Endothelial cell of umbilical vein (primary cell): ENCODE measurements at regions not wholly inside any gene's neighbourhood (a gene's known extent, or its start where the extent isn't known, plus 50 kb on each side); places are given as distances from the start of the nearest gene placed in this dataset.
"Not testable (repeated sequence)": the region's sequence is repeated elsewhere in the genome, so short reads cannot be mapped to it uniquely, and the experiment has no call there.

ENCODE experiments used
- EZH2 ChIP-seq: IDR thresholded peaks from 2 replicates; pipeline ENCODE4 v1.6.1; 2012; ENCODE audit warnings: borderline replicate concordance, low read depth, mild to moderate bottlenecking, moderate library complexity, low read length, inconsistent platforms; ENCODE audit not compliant: severe bottlenecking
- TF ChIP-seq, protein P1 (sequence below), 2 donors: IDR thresholded peaks; 1 replicate in 1 of 2; 2 replicates in 1 of 2; pipeline ENCODE4 v1.5.1; 2011; ENCODE audit warnings: low read length in 2 of 2, mild to moderate bottlenecking in 2 of 2, moderate library complexity in 2 of 2, control low read depth in 1 of 2, inconsistent platforms in 1 of 2, low read depth in 1 of 2; ENCODE audit not compliant: insufficient read depth in 1 of 2; ENCODE audit errors: extremely low read depth in 1 of 2

DNA sequence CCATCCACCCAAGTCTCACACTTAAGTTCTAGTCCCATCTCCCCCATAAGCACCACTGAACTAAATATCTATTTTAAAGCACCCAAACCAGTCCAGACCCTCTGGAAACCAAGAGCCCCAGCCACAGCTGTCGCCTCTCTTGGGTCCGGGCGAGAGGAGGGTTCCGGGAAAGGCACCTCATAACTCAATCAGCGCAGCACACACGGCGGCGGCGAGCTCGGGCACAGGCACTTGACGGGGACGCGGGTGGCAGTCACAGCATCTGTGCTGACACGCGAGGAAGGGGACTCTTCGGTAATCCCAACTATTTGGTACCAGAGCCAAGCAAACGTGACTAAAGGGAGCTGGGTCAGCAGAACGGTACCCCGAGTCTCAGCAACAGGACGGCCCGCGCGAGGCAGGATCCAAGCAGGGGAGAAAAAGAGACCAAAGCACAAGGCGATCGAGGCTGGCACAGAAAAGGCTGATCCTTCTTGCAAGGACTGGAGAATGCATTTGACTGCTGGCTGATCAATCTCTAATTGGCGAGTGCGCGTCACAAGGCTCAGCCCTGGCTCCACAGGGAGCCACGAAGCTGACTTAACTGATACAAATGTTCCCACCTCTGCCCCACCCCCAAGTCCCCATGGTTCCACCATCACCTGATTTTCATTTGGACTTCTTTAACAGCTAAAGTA lies 470.7 kb downstream of the PCDH19 start:
- TF ChIP-seq, protein P1, sequence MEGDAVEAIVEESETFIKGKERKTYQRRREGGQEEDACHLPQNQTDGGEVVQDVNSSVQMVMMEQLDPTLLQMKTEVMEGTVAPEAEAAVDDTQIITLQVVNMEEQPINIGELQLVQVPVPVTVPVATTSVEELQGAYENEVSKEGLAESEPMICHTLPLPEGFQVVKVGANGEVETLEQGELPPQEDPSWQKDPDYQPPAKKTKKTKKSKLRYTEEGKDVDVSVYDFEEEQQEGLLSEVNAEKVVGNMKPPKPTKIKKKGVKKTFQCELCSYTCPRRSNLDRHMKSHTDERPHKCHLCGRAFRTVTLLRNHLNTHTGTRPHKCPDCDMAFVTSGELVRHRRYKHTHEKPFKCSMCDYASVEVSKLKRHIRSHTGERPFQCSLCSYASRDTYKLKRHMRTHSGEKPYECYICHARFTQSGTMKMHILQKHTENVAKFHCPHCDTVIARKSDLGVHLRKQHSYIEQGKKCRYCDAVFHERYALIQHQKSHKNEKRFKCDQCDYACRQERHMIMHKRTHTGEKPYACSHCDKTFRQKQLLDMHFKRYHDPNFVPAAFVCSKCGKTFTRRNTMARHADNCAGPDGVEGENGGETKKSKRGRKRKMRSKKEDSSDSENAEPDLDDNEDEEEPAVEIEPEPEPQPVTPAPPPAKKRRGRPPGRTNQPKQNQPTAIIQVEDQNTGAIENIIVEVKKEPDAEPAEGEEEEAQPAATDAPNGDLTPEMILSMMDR (IDR thresholded peaks at IDR 0.05; ENCODE audit: extremely low read depth in 1 of 2, insufficient read depth in 1 of 2, low read depth in 1 of 2, low read length in 2 of 2), result not testable (repeated sequence)
- TF ChIP-seq EZH2, result not testable (repeated sequence)
